Cardiac fibroblast (primary cell): ENCODE measurements at regions not wholly inside any gene's neighbourhood (a gene's known extent, or its start where the extent isn't known, plus 50 kb on each side); places are given as distances from the start of the nearest gene placed in this dataset.

Experiments used
- DNase-seq, 2 donors: peaks; one replicate each; pipeline versions ENCODE4 v3.0.0 to v3.0.0-alpha.2; 2010; ENCODE audit warnings: low read depth in 2 of 2
- H3K4me3 ChIP-seq, 2 donors: replicated peaks in 1 of 2; 1 replicate in 1 of 2; 2 replicates in 1 of 2; pipeline ENCODE4 v1.5.1; 2011; ENCODE audit warnings: low read depth in 2 of 2, low read length in 2 of 2, mild to moderate bottlenecking in 2 of 2, moderate library complexity in 1 of 2
- TF ChIP-seq, protein P1 (sequence below): IDR thresholded peaks from one replicate; pipeline ENCODE4 v1.5.1; 2011; ENCODE audit warnings: low read depth, mild to moderate bottlenecking, low read length, inconsistent platforms

DNA sequence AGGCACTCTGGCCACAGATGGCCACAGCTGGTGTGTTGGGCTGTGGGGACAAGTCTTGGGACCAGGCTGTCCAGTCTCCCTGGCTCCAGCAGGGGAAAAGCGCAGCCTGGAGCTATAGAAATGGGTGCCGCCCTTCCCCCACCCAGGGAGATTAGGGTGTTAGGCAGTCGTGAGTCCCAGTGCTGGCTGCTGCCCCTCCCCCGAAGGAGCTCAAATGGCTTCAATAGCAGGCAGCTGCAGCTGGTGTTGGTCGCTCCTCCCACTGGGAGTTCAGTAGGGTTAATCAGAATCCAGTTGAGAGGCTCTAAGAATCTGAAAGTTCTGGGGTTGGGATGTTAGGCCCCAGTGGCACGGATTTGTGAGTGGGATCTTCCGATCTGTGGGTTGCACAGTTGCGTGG, 595.6 kb upstream of the PKN2 start:
- no peak for DNase-seq
- no peak overlapping the region for H3K4me3 ChIP-seq
- TF ChIP-seq, protein P1, sequence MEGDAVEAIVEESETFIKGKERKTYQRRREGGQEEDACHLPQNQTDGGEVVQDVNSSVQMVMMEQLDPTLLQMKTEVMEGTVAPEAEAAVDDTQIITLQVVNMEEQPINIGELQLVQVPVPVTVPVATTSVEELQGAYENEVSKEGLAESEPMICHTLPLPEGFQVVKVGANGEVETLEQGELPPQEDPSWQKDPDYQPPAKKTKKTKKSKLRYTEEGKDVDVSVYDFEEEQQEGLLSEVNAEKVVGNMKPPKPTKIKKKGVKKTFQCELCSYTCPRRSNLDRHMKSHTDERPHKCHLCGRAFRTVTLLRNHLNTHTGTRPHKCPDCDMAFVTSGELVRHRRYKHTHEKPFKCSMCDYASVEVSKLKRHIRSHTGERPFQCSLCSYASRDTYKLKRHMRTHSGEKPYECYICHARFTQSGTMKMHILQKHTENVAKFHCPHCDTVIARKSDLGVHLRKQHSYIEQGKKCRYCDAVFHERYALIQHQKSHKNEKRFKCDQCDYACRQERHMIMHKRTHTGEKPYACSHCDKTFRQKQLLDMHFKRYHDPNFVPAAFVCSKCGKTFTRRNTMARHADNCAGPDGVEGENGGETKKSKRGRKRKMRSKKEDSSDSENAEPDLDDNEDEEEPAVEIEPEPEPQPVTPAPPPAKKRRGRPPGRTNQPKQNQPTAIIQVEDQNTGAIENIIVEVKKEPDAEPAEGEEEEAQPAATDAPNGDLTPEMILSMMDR = no peak

DNA sequence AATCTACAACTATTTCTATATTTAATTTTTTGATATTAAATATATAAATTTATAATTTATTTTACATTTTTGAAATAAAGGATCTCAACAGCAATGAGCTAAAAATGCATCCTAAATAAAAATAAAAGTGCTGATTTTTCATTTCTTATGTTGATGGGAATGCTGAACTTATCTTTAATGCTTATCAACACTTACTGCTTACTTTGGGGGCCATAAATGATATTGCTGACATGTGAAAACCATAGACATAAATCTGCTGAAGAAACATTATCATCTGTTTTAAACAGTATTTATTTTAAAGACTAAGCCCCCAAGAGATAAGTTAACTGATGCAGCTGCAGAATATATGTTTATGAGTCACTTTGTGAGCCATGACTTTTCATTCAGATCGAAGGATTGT, 594.1 kb upstream of the PKN2 start:
- TF ChIP-seq, protein P1 = no peak
- DNase-seq = no peak
- no peak overlapping the region for H3K4me3 ChIP-seq

DNA sequence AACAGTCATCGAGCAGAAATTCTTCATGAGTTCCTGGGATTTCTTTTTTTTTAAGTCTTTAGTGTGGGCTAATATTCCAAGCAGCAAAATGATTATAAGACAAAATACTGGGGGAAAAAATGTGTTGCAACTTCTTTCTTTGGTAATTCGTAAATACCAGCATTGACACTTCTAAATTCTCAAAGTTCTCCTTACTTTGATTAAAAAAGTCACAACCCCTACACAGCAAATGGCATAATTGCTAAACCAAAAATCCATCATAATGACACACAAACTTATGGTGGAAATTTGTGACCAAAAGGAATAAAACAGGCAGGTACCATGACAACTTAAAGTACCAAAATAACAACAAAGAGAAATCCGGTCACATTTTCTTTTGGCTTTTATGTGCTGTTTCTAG, 585.2 kb upstream of the PKN2 start:
- no peak for DNase-seq
- no peak overlapping the region for H3K4me3 ChIP-seq
- TF ChIP-seq, protein P1 = no peak

DNA sequence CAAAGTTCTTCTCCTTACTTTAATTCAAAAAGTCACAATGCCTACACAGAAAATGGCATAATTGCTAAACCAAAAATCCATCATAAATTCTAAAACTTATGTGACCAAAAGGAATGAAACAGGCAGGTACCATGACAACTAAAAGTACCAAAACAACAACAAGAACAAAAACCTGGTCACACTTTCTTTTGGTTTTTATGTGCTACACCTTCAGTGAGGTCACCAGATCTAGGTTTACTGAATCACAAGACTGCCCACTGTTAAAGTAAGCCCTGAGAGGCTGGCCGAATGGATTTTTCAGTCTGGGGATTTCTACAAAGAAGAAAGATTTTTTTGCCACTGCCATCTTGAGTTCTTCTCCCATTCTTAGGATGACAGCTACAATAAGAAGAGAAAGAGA, 583.0 kb upstream of the PKN2 start:
- TF ChIP-seq, protein P1 = no peak
- DNase-seq = no peak
- no peak overlapping the region for H3K4me3 ChIP-seq

DNA sequence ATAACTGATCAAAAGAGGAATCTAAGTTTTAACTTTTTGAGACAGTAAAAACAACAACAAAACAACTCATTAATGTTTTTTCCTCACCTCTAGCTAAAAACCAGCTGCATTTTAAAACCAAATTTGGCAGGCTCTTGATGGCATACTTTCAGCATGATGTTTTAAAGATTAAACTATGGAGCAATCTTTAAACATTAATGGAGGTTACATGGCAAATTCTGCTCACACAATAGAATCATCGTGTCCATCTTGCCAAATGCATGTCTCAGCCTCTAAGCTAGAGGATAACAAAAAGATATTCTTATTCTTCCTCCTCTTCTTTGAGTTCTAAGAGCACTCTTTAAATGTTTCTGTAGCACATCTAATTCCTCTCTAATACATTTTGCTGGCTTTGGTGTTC, 579.8 kb upstream of the PKN2 start:
- TF ChIP-seq, protein P1 = no peak
- peak; percentile 6 to 28 for DNase-seq
- no peak overlapping the region for H3K4me3 ChIP-seq

DNA sequence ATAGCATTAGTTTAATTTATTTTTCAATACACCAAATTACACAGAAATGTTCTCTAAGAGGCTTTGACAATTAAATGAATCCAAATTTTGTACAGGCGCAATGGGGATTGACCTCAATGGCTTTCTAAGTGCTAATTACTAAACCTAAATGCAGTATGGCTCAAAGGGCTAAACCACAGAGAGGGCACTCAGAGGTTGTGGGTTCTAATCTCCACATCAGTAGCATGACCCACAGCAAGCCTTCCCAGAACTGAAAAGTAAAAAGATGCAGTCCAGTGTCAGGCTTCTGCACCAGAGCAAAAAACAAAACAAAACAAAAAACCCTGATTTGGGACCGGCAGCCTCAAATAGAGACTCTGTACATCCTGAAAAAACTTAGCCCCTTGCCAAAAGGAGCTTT, 579.2 kb upstream of the PKN2 start:
- DNase-seq = no peak
- TF ChIP-seq, protein P1 = no peak
- no peak overlapping the region for H3K4me3 ChIP-seq

DNA sequence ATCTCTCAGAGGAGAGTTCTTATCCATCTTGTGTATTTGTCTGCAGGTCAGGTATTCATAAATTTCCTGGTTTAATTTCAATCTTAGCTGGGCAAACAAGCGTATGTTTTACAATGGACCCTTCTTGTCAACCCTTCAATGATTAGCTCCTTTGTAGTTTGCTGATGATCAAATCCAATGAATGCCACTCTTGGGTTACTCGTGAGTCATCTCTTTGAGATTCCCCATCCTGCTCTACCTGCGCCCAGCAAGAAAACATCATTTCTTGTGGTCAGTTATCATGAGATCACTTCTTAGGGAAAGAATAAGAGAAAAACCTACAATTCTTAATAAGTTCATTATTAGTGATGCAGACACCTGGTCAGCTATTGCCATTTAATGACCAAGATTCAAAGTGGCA, 572.3 kb upstream of the PKN2 start:
- no peak for DNase-seq
- TF ChIP-seq, protein P1 = no peak
- no peak overlapping the region for H3K4me3 ChIP-seq
